A673 (cell line): ENCODE measurements at regions not wholly inside any gene's neighbourhood (a gene's known extent, or its start where the extent isn't known, plus 50 kb on each side); places are given as distances from the start of the nearest gene placed in this dataset.

Experiments used
- CTCF ChIP-seq: fragments of 300-800, 200-600 bp; sonication (generic); conservative IDR thresholded peaks from 2 replicates; pipeline ENCODE4 v1.5.1; 2017; ENCODE audit warnings: low read depth, mild to moderate bottlenecking, antibody characterized with exemption, low read length, moderate library complexity, mixed read lengths
- EZH2 ChIP-seq: fragments of 200-600 bp; sonication (generic); IDR thresholded peaks from 2 replicates; pipeline ENCODE4 v1.6.1; 2017; ENCODE audit warnings: borderline replicate concordance, low read depth, mild to moderate bottlenecking, mixed read lengths, antibody characterized with exemption, low read length; ENCODE audit not compliant: poor library complexity, severe bottlenecking

- TF ChIP-seq CTCF = no peak
- TF ChIP-seq EZH2 = no peak
These were observed 342.7 kb downstream of the PLPP3 start for GRCh38 chr1:56236688-56237087.
